NOMO-1 (cell line): ENCODE measurements at regions not wholly inside any gene's neighbourhood (a gene's known extent, or its start where the extent isn't known, plus 50 kb on each side); places are given as distances from the start of the nearest gene placed in this dataset.
"Not testable (repeated sequence)": the region's sequence is repeated elsewhere in the genome, so short reads cannot be mapped to it uniquely, and the experiment has no call there.

Experiments
- DNase-seq, 2 experiments: peaks; one replicate each; lab custom pipeline; 2025; ENCODE audit not compliant: unreplicated experiment in 2 of 2; lab: John Stamatoyannopoulos, UW

DNA sequence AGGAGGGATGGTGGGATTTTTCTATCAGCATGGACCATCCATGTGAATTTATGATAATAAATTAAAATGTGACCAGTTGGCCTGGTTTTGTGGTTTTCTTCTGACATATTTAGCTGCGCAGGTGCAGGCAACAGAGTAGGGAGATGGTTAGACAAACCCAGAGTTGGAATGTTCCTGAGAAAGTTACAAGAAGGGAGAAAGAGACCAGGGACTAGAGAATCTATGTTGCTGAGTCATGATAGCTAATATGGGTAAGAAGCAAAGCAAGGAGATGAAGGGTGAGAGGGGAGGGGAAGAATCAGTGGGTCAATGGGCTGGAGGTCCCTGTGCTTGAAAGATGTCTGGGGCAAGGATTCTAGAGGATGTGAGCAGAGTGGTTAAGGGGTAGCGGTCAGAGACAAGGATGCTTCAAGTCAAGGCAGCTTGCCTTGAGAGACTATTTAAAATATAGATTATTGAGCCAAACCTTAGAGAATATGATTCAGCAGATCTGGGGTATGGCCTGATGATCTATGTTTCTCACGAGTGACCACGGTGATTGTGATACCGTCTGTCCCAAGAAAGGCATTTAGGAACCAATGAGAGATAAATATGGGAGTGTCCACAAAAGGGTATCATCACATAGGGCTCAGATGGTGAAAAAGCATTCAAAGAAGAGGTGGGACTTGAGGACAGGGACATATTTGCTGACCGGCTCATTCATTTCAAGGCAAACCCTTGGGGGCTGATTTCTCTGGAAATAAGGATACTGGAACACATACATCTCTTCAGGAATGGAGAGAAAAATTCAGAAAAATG is 219.7 kb upstream of the PLD5 start:
- DNase-seq, result no peak

- DNase-seq, result no peak
Measured at GRCh38 chr1:242738702-242739645, 214.5 kb upstream of the PLD5 start.

GRCh38 chr1:242736611-242737010 is 212.1 kb upstream of the PLD5 start:
- DNase-seq, result no peak

DNA sequence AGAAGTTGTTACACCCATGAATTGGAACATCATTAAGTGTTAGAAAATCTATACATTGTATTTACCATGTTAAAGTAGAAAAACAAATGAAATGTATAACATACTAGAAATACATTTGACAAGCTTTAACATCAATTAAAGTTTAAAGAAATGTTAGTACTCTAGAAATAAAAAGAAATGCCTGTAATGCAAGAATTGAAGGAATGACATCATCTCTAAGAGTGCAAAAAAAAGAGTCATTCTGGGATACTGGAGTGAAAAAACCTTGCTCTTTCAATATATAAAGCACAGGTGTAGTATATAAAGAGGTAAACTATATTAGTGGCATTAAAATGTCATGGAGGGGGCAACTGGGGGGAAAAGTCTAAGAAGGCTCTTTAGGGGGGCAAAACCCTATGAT is 210.8 kb upstream of the PLD5 start:
- DNase-seq, result no peak

- no peak for DNase-seq
Measured at GRCh38 chr1:242731446-242731845, 206.9 kb upstream of the PLD5 start.

- no peak for DNase-seq
Measured at GRCh38 chr1:242728696-242729095, 204.2 kb upstream of the PLD5 start.

- no peak for DNase-seq
Measured at GRCh38 chr1:242723044-242723716, 198.7 kb upstream of the PLD5 start.

GRCh38 chr1:242718967-242719366 is 194.5 kb upstream of the PLD5 start:
- DNase-seq, result no peak

DNA sequence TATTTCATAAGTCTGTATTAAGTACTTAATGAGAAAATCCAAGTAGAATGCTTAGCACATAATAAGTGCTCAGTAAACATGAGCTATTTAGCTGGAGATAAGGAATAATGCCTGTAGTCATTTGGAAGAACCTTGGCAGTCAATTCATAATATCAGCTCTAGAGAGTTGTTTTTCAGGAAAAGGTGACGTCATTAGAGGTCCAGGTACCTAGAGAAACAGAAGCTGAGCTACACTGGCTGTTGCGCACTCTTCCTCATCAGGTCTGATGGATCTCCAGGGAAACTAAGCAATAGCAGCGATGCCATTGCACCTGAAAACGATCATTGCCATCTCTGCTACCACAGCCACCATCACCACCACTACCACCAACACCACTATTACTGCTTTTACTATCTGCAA is 187.8 kb upstream of the PLD5 start:
- no peak for DNase-seq

DNA sequence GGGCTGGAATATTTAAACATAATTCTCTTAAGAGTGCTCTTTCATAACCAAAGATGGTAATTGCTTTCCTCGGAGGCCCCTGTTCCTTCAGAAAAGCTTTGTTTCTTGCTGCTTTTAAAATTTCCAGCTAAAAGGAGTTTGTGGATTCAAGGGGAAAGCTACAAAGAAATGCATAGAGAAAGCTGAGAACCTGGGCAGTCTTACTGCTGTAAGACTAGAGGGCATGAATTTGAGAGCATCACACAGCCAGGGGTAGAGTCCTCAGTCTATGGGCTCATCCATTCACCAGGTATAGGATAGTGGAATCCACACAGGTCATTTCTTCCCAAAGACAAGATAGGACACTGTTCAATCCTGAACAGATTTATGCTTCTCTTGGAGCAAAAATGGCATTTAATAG is 186.3 kb upstream of the PLD5 start:
- no peak for DNase-seq

- no peak for DNase-seq
Measured at GRCh38 chr1:242710286-242710685, 185.8 kb upstream of the PLD5 start.

GRCh38 chr1:242703467-242703866 is 179.0 kb upstream of the PLD5 start:
- DNase-seq, result no peak

- no peak for DNase-seq
Measured at GRCh38 chr1:242692988-242693387, 168.5 kb upstream of the PLD5 start.

DNA sequence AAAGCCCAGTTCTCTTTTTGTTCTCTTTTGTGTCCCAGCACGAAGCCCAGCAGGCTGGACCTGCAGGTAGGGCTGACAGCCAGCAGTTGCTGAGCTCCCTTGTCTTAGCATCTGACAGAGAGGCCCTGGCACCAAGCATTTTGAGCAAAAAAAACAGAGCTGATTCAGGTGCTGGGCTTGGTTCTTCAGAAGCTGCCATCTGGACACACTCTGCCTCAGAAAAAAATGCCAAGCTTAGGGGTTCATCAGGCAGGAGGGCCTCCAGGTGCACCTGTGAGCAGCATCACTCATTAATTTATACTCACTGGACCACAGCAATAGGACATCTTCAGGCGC is 167.1 kb upstream of the PLD5 start:
- no peak for DNase-seq

DNA sequence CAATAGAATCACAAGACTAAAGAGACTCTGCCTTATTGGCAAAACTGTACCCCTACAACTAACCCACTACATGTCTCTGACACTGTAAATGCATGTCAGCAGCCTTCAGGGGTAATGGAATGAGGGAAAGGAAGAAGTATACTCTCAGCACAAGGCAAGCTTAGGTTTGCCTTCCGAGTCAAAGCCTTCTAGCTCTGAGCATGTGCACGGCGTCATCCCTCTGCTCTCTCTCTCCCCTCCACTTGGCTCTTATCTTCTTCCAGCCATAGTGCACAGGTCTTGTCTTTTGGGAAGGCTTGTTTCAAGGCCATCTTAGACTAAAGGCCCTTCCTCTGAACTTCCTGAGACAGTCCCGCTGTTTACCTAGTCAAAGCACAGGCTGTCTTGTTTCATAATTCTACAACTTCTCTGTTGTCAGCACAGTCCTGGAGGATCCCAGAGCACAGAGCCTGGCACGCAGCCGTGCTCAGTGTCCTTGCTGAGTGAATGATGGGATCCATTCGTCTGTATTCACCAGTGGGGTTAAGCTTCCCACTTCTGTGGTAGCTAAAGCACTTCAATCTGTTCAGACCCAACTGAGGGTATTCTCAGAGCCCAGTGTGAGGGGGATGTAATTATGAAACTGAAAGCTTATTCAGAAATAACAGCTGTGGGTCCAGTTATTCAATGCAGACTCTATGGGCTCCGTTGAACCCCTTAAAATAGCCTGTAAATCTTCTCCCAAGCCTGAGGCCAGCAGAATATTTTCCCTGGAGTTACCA is 166.5 kb upstream of the PLD5 start:
- no peak for DNase-seq

DNA sequence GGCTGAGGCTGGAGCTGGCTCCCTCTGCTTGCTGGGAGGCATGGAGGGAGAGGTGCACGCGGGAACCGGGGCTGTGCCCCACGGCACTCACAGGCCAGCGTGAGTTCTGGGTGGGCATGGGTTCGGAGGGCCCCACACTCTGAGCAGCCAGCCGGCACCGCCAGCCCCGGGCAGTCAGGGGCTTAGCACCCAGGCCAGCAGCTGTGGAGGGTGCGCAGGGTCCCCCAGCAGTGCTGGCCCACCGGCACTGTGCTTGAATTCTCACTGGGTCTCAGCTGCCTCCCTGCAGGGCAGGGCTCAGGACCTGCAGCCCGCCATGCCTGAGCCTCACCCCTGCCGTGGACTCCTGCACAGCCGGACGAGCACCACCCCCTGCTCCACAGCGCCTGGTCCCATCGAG is 164.9 kb upstream of the PLD5 start:
- no peak for DNase-seq

GRCh38 chr1:242674951-242675645 is 150.6 kb upstream of the PLD5 start:
- DNase-seq, result no peak

GRCh38 chr1:242673652-242674051 is 149.2 kb upstream of the PLD5 start:
- no peak for DNase-seq

- not testable (repeated sequence) for DNase-seq
Measured at GRCh38 chr1:242673165-242673564, 148.7 kb upstream of the PLD5 start.

- no peak for DNase-seq
Measured at GRCh38 chr1:242670019-242670418, 145.5 kb upstream of the PLD5 start.
